ENCODE measurements at regions not wholly inside any gene's neighbourhood (a gene's known extent, or its start where the extent isn't known, plus 50 kb on each side); places are given as distances from the start of the nearest gene placed in this dataset.

DNA sequence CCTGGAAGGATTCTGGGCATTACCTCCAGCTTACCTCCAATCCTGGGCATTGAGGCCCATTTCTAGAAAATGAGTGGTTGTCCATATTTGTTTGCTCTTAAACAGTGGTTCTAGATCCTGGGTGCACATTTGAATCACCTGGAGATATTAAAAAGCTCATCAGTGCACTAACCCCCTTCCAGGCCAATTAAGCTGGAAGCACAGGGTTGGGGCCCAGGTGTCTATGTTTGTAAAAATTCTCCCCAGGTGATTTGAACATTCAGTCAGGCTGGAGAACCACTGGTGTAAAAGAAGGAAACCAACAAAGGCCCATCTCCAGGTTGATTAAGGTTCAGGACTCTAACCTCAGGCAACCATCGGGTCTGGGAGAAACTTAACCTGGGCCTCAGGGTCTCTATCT, 102.6 kb upstream of the NANOS1 start:
- H3K27ac ChIP-seq (ENCODE audit: extremely low read depth, low read depth, low read length) = no peak overlapping the region
- no peak for TF ChIP-seq OSR2 (tag by site-specific recombination; IDR thresholded peaks at IDR 0.05)
- TF ChIP-seq ZNF341 (tag by site-specific recombination; IDR thresholded peaks at IDR 0.05; ENCODE audit: low read depth) = no peak
- no peak for TF ChIP-seq ZNF239 (tag by site-specific recombination; IDR thresholded peaks at IDR 0.05)
- TF ChIP-seq ZNF843 (tag by site-specific recombination; IDR thresholded peaks at IDR 0.05) = no peak
- TF ChIP-seq, protein P1, sequence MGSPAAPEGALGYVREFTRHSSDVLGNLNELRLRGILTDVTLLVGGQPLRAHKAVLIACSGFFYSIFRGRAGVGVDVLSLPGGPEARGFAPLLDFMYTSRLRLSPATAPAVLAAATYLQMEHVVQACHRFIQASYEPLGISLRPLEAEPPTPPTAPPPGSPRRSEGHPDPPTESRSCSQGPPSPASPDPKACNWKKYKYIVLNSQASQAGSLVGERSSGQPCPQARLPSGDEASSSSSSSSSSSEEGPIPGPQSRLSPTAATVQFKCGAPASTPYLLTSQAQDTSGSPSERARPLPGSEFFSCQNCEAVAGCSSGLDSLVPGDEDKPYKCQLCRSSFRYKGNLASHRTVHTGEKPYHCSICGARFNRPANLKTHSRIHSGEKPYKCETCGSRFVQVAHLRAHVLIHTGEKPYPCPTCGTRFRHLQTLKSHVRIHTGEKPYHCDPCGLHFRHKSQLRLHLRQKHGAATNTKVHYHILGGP (tag by site-specific recombination; IDR thresholded peaks at IDR 0.05) = no peak
- TF ChIP-seq, protein P2, sequence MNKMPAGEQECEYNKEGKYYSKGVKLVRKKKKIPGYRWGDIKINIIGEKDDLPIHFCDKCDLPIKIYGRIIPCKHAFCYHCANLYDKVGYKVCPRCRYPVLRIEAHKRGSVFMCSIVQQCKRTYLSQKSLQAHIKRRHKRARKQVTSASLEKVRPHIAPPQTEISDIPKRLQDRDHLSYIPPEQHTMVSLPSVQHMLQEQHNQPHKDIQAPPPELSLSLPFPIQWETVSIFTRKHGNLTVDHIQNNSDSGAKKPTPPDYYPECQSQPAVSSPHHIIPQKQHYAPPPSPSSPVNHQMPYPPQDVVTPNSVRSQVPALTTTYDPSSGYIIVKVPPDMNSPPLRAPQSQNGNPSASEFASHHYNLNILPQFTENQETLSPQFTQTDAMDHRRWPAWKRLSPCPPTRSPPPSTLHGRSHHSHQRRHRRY (tag by site-specific recombination; IDR thresholded peaks at IDR 0.05) = no peak
- TF ChIP-seq KLF8 (tag by site-specific recombination; IDR thresholded peaks at IDR 0.05) = no peak
- no peak for TF ChIP-seq ZNF610 (tag by site-specific recombination; IDR thresholded peaks at IDR 0.05; ENCODE audit: borderline replicate concordance)
- TF ChIP-seq MEIS1 (CRISPR knock-in tag; IDR thresholded peaks at IDR 0.05; ENCODE audit: borderline replicate concordance) = no peak
- TF ChIP-seq ZNF280D (tag by site-specific recombination; IDR thresholded peaks at IDR 0.05) = no peak
- no peak for TF ChIP-seq HOXC10 (CRISPR knock-in tag; IDR thresholded peaks at IDR 0.05)
- TF ChIP-seq SETDB1 (IDR thresholded peaks at IDR 0.05; ENCODE audit: insufficient read length, low read length) = no peak
- TF ChIP-seq, protein P3, sequence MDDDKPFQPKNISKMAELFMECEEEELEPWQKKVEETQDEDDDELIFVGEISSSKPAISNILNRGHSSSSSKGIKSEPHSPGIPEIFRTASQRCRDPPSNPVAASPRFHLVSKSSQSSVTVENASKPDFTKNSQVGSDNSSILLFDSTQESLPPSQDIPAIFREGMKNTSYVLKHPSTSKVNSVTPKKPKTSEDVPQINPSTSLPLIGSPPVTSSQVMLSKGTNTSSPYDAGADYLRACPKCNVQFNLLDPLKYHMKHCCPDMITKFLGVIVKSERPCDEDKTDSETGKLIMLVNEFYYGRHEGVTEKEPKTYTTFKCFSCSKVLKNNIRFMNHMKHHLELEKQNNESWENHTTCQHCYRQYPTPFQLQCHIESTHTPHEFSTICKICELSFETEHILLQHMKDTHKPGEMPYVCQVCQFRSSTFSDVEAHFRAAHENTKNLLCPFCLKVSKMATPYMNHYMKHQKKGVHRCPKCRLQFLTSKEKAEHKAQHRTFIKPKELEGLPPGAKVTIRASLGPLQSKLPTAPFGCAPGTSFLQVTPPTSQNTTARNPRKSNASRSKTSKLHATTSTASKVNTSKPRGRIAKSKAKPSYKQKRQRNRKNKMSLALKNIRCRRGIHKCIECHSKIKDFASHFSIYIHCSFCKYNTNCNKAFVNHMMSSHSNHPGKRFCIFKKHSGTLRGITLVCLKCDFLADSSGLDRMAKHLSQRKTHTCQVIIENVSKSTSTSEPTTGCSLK (tag by site-specific recombination; IDR thresholded peaks at IDR 0.05) = no peak
- no peak for TF ChIP-seq ZNF558 (tag by site-specific recombination; IDR thresholded peaks at IDR 0.05)
- H3K9me3 ChIP-seq (ENCODE audit: control insufficient read depth, insufficient read depth, low read depth, low read length) = no peaks in the 10 kb centered on the region
- H3K4me3 ChIP-seq (ENCODE audit: low read depth, low read length) = no peak overlapping the region
- POLR2A ChIA-PET = no interaction called here
- H3K36me3 ChIP-seq (ENCODE audit: control insufficient read depth in 2 of 2, insufficient read depth in 1 of 2, low read length in 2 of 2) = no peaks in the 10 kb centered on the region
- CTCF ChIA-PET = no interaction called here
- H3K4me1 ChIP-seq (ENCODE audit: control insufficient read depth, insufficient read depth, low read length) = no peaks in the 10 kb centered on the region

- H3K4me3 ChIP-seq (ENCODE audit: low read depth, low read length) = no peak overlapping the region
- no peaks in the 10 kb centered on the region for H3K9me3 ChIP-seq (ENCODE audit: control insufficient read depth, insufficient read depth, low read depth, low read length)
- ChIA-PET CTCF (no interaction called here), POLR2A (no interaction called here)
- H3K4me1 ChIP-seq (ENCODE audit: control insufficient read depth, insufficient read depth, low read length) = no peaks in the 10 kb centered on the region
- TF ChIP-seq ZNF549 (tag by site-specific recombination; IDR thresholded peaks at IDR 0.05) = no peak
- TF ChIP-seq, protein P4, sequence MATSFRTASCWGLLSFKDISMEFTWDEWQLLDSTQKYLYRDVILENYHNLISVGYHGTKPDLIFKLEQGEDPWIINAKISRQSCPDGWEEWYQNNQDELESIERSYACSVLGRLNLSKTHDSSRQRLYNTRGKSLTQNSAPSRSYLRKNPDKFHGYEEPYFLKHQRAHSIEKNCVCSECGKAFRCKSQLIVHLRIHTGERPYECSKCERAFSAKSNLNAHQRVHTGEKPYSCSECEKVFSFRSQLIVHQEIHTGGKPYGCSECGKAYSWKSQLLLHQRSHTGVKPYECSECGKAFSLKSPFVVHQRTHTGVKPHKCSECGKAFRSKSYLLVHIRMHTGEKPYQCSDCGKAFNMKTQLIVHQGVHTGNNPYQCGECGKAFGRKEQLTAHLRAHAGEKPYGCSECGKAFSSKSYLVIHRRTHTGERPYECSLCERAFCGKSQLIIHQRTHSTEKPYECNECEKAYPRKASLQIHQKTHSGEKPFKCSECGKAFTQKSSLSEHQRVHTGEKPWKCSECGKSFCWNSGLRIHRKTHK (tag by site-specific recombination; IDR thresholded peaks at IDR 0.05) = no peak
- no peak for TF ChIP-seq ZNF169 (tag by site-specific recombination; IDR thresholded peaks at IDR 0.05)
- TF ChIP-seq ZNF121 (tag by site-specific recombination; IDR thresholded peaks at IDR 0.05) = no peak
- TF ChIP-seq ZIC2 (tag by site-specific recombination; IDR thresholded peaks at IDR 0.05) = no peak
- TF ChIP-seq TRIM28 (IDR thresholded peaks at IDR 0.05; ENCODE audit: borderline replicate concordance, low read length) = no peak
- H3K27ac ChIP-seq (ENCODE audit: extremely low read depth, low read depth, low read length) = no peak overlapping the region
- H3K36me3 ChIP-seq (ENCODE audit: control insufficient read depth in 2 of 2, insufficient read depth in 1 of 2, low read length in 2 of 2) = no peaks in the 10 kb centered on the region
These were observed 102.2 kb upstream of the NANOS1 start for GRCh38 chr10:118927321-118927720.
